ENCODE measurements at regions not wholly inside any gene's neighbourhood (a gene's known extent, or its start where the extent isn't known, plus 50 kb on each side); places are given as distances from the start of the nearest gene placed in this dataset.

DNA sequence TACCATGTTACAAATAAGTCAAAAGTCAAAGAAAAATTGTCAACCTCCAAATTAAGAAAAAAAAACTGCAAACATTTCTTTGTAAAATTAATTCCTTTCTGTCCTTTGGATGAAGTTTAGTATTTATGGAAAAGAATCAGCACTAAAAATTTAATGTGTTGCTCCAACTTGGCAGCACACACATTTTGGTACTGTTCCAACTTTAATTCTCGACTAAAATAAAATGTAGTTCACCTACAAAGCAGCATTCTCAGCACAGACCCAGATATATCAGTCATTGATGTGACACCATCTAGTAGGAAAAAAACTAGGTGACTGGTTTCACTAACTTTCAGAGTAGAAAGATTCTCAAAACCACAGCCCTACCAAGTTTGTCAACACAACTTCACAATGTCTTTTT, 131.7 kb upstream of the ROBO2 start:
- intact Hi-C loops (cut with DNase I; ENCODE audit: low total_unique reads) = no loop called here
- 25 to 45% methylated on average over 1 of the region's 1 CpG for WGBS, 2 donors
- Histone ChIP-seq H3K27ac (no peak overlapping the region), H3K4me3 (no peak overlapping the region), H3K4me1 (no peaks in the 10 kb centered on the region), H3K36me3 (ENCODE audit: low read depth, missing control alignments) (no peaks in the 10 kb centered on the region), H3K9me3 (no peaks in the 10 kb centered on the region), H3K27me3 (no peaks in the 10 kb centered on the region)
- DNase-seq = no peak
- TF ChIP-seq POLR2A (IDR thresholded peaks at IDR 0.05) = no peak
- TF ChIP-seq, protein P1, sequence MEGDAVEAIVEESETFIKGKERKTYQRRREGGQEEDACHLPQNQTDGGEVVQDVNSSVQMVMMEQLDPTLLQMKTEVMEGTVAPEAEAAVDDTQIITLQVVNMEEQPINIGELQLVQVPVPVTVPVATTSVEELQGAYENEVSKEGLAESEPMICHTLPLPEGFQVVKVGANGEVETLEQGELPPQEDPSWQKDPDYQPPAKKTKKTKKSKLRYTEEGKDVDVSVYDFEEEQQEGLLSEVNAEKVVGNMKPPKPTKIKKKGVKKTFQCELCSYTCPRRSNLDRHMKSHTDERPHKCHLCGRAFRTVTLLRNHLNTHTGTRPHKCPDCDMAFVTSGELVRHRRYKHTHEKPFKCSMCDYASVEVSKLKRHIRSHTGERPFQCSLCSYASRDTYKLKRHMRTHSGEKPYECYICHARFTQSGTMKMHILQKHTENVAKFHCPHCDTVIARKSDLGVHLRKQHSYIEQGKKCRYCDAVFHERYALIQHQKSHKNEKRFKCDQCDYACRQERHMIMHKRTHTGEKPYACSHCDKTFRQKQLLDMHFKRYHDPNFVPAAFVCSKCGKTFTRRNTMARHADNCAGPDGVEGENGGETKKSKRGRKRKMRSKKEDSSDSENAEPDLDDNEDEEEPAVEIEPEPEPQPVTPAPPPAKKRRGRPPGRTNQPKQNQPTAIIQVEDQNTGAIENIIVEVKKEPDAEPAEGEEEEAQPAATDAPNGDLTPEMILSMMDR (IDR thresholded peaks at IDR 0.05) = no peak

DNA sequence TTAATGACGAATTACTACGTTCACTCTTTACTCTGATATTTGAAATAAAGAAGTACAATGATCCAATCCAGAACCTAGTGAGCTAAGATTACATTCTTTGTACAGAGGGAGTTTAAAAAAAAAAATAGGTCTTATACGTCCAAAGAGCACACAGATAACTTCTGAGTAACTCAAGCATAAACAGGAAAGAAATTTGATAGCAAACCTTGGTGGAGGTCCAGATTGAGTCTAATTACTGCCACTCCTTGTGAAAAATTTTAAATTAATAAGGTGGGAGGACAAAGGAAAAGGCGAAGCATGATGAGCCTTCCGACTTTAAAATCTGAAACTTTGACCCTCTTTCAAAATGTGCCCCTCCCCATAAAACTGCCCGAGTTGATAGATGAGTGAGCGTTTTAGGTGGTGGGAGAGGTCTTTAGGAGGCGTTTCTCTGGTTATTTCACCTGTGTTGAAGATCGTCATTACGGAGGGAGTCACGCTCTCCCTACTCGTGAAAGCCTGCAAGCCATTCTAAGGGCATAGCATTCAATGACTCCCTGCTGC, 127.0 kb upstream of the ROBO2 start:
- H3K27ac ChIP-seq = no peak overlapping the region
- no peaks in the 10 kb centered on the region for H3K36me3 ChIP-seq (ENCODE audit: low read depth, missing control alignments)
- no peak overlapping the region for H3K4me3 ChIP-seq
- DNase-seq = no peak
- no peak for TF ChIP-seq POLR2A (IDR thresholded peaks at IDR 0.05)
- TF ChIP-seq, protein P1 (IDR thresholded peaks at IDR 0.05) = no peak
- 40 to 42% methylated on average over 12 of the region's 12 CpGs for WGBS, 2 donors
- no peaks in the 10 kb centered on the region for H3K27me3 ChIP-seq
- H3K4me1 ChIP-seq = no peaks in the 10 kb centered on the region
- no peaks in the 10 kb centered on the region for H3K9me3 ChIP-seq
- intact Hi-C loops (cut with DNase I; ENCODE audit: low total_unique reads) = no loop called here

DNA sequence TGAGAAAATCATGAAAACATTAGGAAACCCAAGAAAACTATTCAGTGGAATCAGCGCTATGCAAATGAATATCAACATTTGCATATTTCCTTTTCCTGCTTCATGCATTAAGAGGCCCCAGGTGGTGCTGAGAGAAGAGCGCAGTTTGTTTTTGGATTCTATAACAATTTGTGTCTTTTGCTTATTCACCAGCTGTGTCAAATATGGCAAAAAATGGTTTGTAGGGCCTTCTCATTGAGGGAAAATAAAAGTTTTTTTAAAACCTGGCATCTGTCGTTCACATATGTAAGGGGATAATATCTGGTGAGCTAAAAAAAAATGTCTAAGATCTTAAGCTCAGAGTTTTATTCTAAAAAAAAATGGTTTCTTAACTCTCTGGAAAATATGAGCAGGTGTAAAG, 122.5 kb upstream of the ROBO2 start:
- Histone ChIP-seq H3K27me3 (no peaks in the 10 kb centered on the region), H3K4me1 (no peaks in the 10 kb centered on the region), H3K36me3 (ENCODE audit: low read depth, missing control alignments) (no peaks in the 10 kb centered on the region), H3K27ac (no peak overlapping the region), H3K4me3 (no peak overlapping the region), H3K9me3 (no peaks in the 10 kb centered on the region)
- intact Hi-C loops (cut with DNase I; ENCODE audit: low total_unique reads) = no loop called here
- TF ChIP-seq POLR2A (IDR thresholded peaks at IDR 0.05) = no peak
- TF ChIP-seq, protein P1 (IDR thresholded peaks at IDR 0.05) = no peak
- DNase-seq = no peak
- WGBS, 2 donors = 74 to 84% methylated on average over 3 of the region's 3 CpGs

DNA sequence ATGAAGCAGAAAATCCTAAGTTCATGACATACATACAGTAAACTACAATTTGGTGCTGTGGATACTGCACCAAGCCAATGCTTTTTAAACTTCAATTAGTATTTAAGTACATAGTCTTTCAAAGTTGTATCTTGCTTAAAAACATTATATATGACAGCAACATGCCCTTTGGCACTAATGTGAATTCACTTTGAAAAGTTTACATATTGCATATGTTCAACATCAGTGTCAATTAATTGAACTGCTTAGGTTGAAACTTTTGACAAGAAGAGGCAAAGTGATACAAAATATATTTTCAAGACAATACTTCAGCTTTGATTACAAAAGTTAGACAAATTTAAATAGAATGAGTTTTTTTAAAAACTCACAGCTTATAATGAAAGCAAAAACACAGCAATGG, 119.4 kb upstream of the ROBO2 start:
- H3K27me3 ChIP-seq = no peaks in the 10 kb centered on the region
- no peak overlapping the region for H3K4me3 ChIP-seq
- H3K36me3 ChIP-seq (ENCODE audit: low read depth, missing control alignments) = no peaks in the 10 kb centered on the region
- DNase-seq = no peak
- no peak overlapping the region for H3K27ac ChIP-seq
- H3K9me3 ChIP-seq = no peaks in the 10 kb centered on the region
- intact Hi-C loops (cut with DNase I; ENCODE audit: low total_unique reads) = no loop called here
- TF ChIP-seq, protein P1 (IDR thresholded peaks at IDR 0.05) = no peak
- no peak for TF ChIP-seq POLR2A (IDR thresholded peaks at IDR 0.05)
- H3K4me1 ChIP-seq = no peaks in the 10 kb centered on the region

DNA sequence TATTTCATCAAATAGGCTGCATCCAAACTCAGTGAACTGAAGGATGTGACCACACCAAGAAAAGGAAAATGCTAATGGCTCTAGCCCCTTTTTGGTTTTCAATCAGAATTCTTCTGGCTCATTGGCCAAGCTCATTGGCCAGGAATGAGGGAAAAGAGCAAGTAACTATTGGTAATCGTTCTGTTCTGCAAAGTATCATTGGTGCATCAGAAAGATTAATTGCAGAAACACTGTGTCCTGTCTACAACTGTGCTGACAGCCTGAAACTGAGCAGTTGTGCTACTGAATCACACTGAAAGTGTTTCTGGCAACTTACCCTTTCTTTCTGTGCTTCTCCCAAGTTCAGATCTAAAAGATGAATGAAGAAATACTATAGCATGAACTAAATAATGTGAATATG, 116.4 kb upstream of the ROBO2 start:
- DNase-seq = no peak
- H3K4me3 ChIP-seq = no peak overlapping the region
- no peaks in the 10 kb centered on the region for H3K27me3 ChIP-seq
- WGBS, 2 donors = 12 to 30% methylated on average over 1 of the region's 1 CpG
- H3K9me3 ChIP-seq = no peaks in the 10 kb centered on the region
- no peak overlapping the region for H3K27ac ChIP-seq
- intact Hi-C loops (cut with DNase I; ENCODE audit: low total_unique reads) = no loop called here
- TF ChIP-seq, protein P1 (IDR thresholded peaks at IDR 0.05) = no peak
- TF ChIP-seq POLR2A (IDR thresholded peaks at IDR 0.05) = no peak
- H3K4me1 ChIP-seq = no peaks in the 10 kb centered on the region
- no peaks in the 10 kb centered on the region for H3K36me3 ChIP-seq (ENCODE audit: low read depth, missing control alignments)

All from testis (tissue), 2 donors.